Gastroesophageal sphincter (tissue), 4 donors: ENCODE measurements at regions not wholly inside any gene's neighbourhood (a gene's known extent, or its start where the extent isn't known, plus 50 kb on each side); places are given as distances from the start of the nearest gene placed in this dataset.

Source experiments
- ATAC-seq: fragments of 150-250 bp; one replicate; pipeline ENCODE4 v1.9.1; 2016; ENCODE audit warnings: mild to moderate bottlenecking, moderate library complexity
- H3K27ac ChIP-seq, 4 donors: fragments of 200-600 bp; sonication (generic) in 3 of 4; 1 replicate in 3 of 4; 2 replicates in 1 of 4; pipeline ENCODE4 v1.5.1; 2016 to 2019
- H3K27me3 ChIP-seq: fragments of 200-600 bp; sonication (generic); one replicate; pipeline ENCODE4 v1.5.1; 2019
- H3K36me3 ChIP-seq, 2 donors: fragments of 200-600 bp; sonication (generic); one replicate each; pipeline ENCODE4 v1.5.1; 2019; ENCODE audit warnings: control low read depth in 1 of 2
- H3K4me1 ChIP-seq, 3 donors: fragments of 200-600 bp; sonication (generic); 1 replicate in 2 of 3; 2 replicates in 1 of 3; pipeline ENCODE4 v1.5.1; 2016 to 2019; ENCODE audit warnings: control low read depth in 2 of 3
- H3K4me3 ChIP-seq, 2 donors: fragments of 200-600 bp; sonication (generic); one replicate each; pipeline ENCODE4 v1.5.1; 2019; ENCODE audit warnings: mild to moderate bottlenecking in 1 of 2, moderate library complexity in 1 of 2
- H3K9me3 ChIP-seq, 3 donors: fragments of 200-600 bp; sonication (generic); one replicate each; pipeline ENCODE4 v1.5.1; 2017 to 2019; ENCODE audit warnings: control low read depth in 2 of 3
- CTCF ChIP-seq, 4 experiments: fragments of 200-600 bp in 2 of 4; fragments of 450-650 bp in 2 of 4; sonication (generic) in 1 of 4; IDR thresholded peaks; one replicate each; pipeline ENCODE4 v1.5.1; 2017 to 2019; ENCODE audit warnings: antibody characterized with exemption in 4 of 4, mild to moderate bottlenecking in 2 of 4, moderate library complexity in 2 of 4
- EP300 ChIP-seq: sonication (generic); formaldehyde crosslinking; IDR thresholded peaks from one replicate; pipeline ENCODE4 v1.6.1; 2017; ENCODE audit warnings: antibody characterized with exemption, mild to moderate bottlenecking
- POLR2A ChIP-seq, 2 donors: fragments of 450-650 bp; IDR thresholded peaks; one replicate each; pipeline ENCODE4 v1.6.1; 2017; ENCODE audit warnings: antibody characterized with exemption in 2 of 2, mild to moderate bottlenecking in 2 of 2, moderate library complexity in 1 of 2
- POLR2AphosphoS5 ChIP-seq: sonication (generic); formaldehyde crosslinking; IDR thresholded peaks from one replicate; pipeline ENCODE4 v1.6.1; 2017; ENCODE audit warnings: antibody characterized with exemption
- WGBS, 2 donors: methylation state at CpG; one replicate each; pipeline ENCODE4 v1.1.5; 2018; ENCODE audit warnings: low coverage in 1 of 2; 5-methylcytosine and 5-hydroxymethylcytosine counted together

- Histone ChIP-seq H3K36me3 (no peaks in the 10 kb centered on the region), H3K4me1 (no peaks in the 10 kb centered on the region)
- WGBS, 2 donors: 84 to 85% methylated on average over 7 of the region's 11 CpGs
Observed at GRCh38 chr2:3075316-3075990, 302.2 kb downstream of the EIPR1 start.

GRCh38 chr2:3073704-3074103, 303.9 kb downstream of the EIPR1 start:
- Histone ChIP-seq H3K9me3 (no peaks in the 10 kb centered on the region), H3K27me3 (peaks cover 7% of the 10 kb centered on the region), H3K36me3 (no peaks in the 10 kb centered on the region), H3K4me3 (no peak overlapping the region), H3K27ac (no peak overlapping the region), H3K4me1 (no peaks in the 10 kb centered on the region)
- no peak for TF ChIP-seq CTCF (IDR thresholded peaks at IDR 0.05)
- no peak for TF ChIP-seq POLR2A (IDR thresholded peaks at IDR 0.05)
- TF ChIP-seq POLR2AphosphoS5: no peak
- no peak for TF ChIP-seq EP300
- 73% methylated on average over 11 of the region's 14 CpGs; no CpG with 5 or more reads in 1 of the 2 donors for WGBS, 2 donors
- ATAC-seq: no peak

More at GRCh38 chr2:3075316-3075990, 302.2 kb downstream of the EIPR1 start:
- H3K9me3 ChIP-seq: no peaks in the 10 kb centered on the region
- H3K27me3 ChIP-seq: peaks cover 7% of the 10 kb centered on the region
- H3K4me3 ChIP-seq: no peak overlapping the region
- ATAC-seq: no peak
- H3K27ac ChIP-seq: no peak overlapping the region
- TF ChIP-seq POLR2A (IDR thresholded peaks at IDR 0.05): no peak

GRCh38 chr2:3073041-3073595, 304.5 kb downstream of the EIPR1 start:
- TF ChIP-seq CTCF (IDR thresholded peaks at IDR 0.05) (no peak), POLR2A (IDR thresholded peaks at IDR 0.05) (no peak), EP300 (no peak), POLR2AphosphoS5 (no peak)
- H3K27me3 ChIP-seq: peaks cover 7% of the 10 kb centered on the region
- H3K27ac ChIP-seq: no peak overlapping the region
- WGBS, 2 donors: 46 to 50% methylated on average over 2 to 6 of the region's 13 CpGs
- ATAC-seq: no peak
- H3K9me3 ChIP-seq: no peaks in the 10 kb centered on the region
- no peaks in the 10 kb centered on the region for H3K4me1 ChIP-seq
- no peaks in the 10 kb centered on the region for H3K36me3 ChIP-seq
- no peak overlapping the region for H3K4me3 ChIP-seq

GRCh38 chr2:3071685-3072263, 305.8 kb downstream of the EIPR1 start:
- TF ChIP-seq CTCF (IDR thresholded peaks at IDR 0.05) (no peak), POLR2A (IDR thresholded peaks at IDR 0.05) (no peak), EP300 (no peak), POLR2AphosphoS5 (no peak)
- Histone ChIP-seq H3K4me1 (no peaks in the 10 kb centered on the region), H3K9me3 (no peaks in the 10 kb centered on the region), H3K27me3 (peaks cover 7% of the 10 kb centered on the region), H3K27ac (no peak overlapping the region), H3K36me3 (no peaks in the 10 kb centered on the region), H3K4me3 (no peak overlapping the region)
- ATAC-seq: no peak
- WGBS, 2 donors: 20 to 60% methylated on average over 2 to 5 of the region's 10 CpGs

- Histone ChIP-seq H3K27ac (no peak overlapping the region), H3K36me3 (no peaks in the 10 kb centered on the region), H3K4me1 (no peaks in the 10 kb centered on the region), H3K4me3 (no peak overlapping the region), H3K27me3 (peaks cover 34% of the 10 kb centered on the region), H3K9me3 (no peaks in the 10 kb centered on the region)
- WGBS, 2 donors: 89 to 93% methylated on average over 2 to 6 of the region's 7 CpGs
- no peak for ATAC-seq
- TF ChIP-seq CTCF (IDR thresholded peaks at IDR 0.05) (no peak), POLR2A (IDR thresholded peaks at IDR 0.05) (no peak), EP300 (no peak), POLR2AphosphoS5 (no peak)
Observed at GRCh38 chr2:3066831-3067230, 310.8 kb downstream of the EIPR1 start.
